ENCODE measurements at regions not wholly inside any gene's neighbourhood (a gene's known extent, or its start where the extent isn't known, plus 50 kb on each side); places are given as distances from the start of the nearest gene placed in this dataset.

DNA sequence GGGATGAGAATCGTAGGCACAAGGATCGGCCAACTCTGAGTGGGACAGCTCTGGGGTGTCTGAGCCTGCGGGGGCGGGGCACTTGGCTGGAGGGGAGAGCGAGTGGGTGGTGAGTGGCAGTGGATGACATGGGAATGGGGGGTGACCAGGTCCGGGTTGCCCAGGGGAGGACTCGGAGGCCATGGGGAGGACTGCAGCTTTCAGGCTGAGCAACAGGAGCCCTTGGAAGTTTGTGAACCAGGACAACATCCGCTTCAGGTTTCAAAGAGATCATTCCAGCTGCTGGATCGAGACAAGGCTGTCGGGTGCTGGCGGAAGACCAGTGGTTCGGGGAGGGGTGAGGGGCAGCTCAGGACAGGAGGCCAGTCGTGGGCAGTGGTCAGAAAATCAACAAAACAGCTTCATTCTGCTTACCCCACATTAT lies 124.4 kb upstream of the IRF2BP2 start:
- TF ChIP-seq, protein P1, sequence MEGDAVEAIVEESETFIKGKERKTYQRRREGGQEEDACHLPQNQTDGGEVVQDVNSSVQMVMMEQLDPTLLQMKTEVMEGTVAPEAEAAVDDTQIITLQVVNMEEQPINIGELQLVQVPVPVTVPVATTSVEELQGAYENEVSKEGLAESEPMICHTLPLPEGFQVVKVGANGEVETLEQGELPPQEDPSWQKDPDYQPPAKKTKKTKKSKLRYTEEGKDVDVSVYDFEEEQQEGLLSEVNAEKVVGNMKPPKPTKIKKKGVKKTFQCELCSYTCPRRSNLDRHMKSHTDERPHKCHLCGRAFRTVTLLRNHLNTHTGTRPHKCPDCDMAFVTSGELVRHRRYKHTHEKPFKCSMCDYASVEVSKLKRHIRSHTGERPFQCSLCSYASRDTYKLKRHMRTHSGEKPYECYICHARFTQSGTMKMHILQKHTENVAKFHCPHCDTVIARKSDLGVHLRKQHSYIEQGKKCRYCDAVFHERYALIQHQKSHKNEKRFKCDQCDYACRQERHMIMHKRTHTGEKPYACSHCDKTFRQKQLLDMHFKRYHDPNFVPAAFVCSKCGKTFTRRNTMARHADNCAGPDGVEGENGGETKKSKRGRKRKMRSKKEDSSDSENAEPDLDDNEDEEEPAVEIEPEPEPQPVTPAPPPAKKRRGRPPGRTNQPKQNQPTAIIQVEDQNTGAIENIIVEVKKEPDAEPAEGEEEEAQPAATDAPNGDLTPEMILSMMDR (IDR thresholded peaks at IDR 0.05) = no peak
- TF ChIP-seq POLR2A (IDR thresholded peaks at IDR 0.05) = no peak
